Activated T-cell treated with anti-CD3 and anti-CD28 coated beads, Interleukin-2, amount 50 U/mL, for 72 hours (primary cell): ENCODE measurements at regions not wholly inside any gene's neighbourhood (a gene's known extent, or its start where the extent isn't known, plus 50 kb on each side); places are given as distances from the start of the nearest gene placed in this dataset.
A peak's percentile ranks its signal among the peaks of the same experiment; 100 is the strongest.
"Not testable (repeated sequence)": the region's sequence is repeated elsewhere in the genome, so short reads cannot be mapped to it uniquely, and the experiment has no call there.

Source experiments
- ATAC-seq, 2 donors: fragments of 150-1000 bp; cut with Tn5 transposase; replicated peaks in 1 of 2; 2 replicates each; pipeline ENCODE4 v1.10.0; 2021; ENCODE audit warnings: moderate library complexity in 2 of 2, mild to moderate bottlenecking in 1 of 2
- DNase-seq, 2 donors: peaks; one replicate each; pipeline ENCODE4 v3.0.0; 2021 to 2022; ENCODE audit warnings: mixed read lengths in 1 of 2
- H3K27ac Mint-ChIP-seq: one replicate; pipeline ENCODE4 v1.8.0; 2022; ENCODE audit warnings: mild to moderate bottlenecking, moderate library complexity, mixed read lengths
- H3K27me3 Mint-ChIP-seq: one replicate; pipeline ENCODE4 v1.8.0; 2022; ENCODE audit warnings: low read depth, mixed read lengths
- H3K36me3 Mint-ChIP-seq, 2 donors: one replicate each; pipeline ENCODE4 v1.8.0; 2022; ENCODE audit warnings: mixed read lengths in 2 of 2, mild to moderate bottlenecking in 1 of 2; ENCODE audit not compliant: insufficient read depth in 2 of 2
- H3K4me1 Mint-ChIP-seq: one replicate; pipeline ENCODE4 v1.8.0; 2022; ENCODE audit warnings: low read depth, mixed read lengths
- H3K4me3 Mint-ChIP-seq, 2 donors: one replicate each; pipeline ENCODE4 v1.8.0; 2022; ENCODE audit warnings: mild to moderate bottlenecking in 2 of 2, mixed read lengths in 2 of 2, moderate library complexity in 2 of 2
- H3K9me3 Mint-ChIP-seq, 2 donors: one replicate each; pipeline ENCODE4 v1.8.0; 2022; ENCODE audit warnings: mixed read lengths in 2 of 2

DNA sequence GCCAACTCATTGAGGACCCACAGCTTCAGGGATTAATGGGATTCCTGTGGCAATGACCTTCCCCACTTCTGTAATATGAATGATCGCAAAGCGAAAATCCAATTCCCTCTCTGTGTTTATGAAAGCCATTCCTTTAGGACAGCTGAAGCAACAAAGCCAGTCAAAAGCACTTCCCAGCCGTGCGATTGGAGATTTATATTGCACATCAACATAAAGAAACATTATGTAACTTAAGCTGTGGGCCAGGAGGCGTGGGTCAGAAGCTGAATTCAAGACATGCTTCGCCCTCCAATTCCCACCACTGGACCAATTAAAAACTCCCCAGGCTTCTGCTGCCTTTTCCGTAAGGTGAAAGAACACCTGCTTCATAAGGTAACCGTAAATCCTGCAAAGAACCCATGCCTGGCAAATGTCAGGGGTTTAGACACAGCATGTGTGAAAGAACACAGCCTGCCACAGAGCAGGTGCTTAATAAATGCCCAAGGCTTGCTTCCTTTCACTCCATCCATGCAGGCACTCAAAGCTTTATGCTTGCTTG is 138.9 kb upstream of the SOD1 start:
- Mint-ChIP-seq H3K27ac (no peak overlapping the region), H3K4me1 (peaks cover 6% of the 10 kb centered on the region), H3K9me3 (no peaks in the 10 kb centered on the region), H3K27me3 (no peaks in the 10 kb centered on the region), H3K4me3 (no peak overlapping the region), H3K36me3 (no peaks in the 10 kb centered on the region)
- ATAC-seq = no peak
- no peak for DNase-seq

- Mint-ChIP-seq H3K4me3 (no peak overlapping the region), H3K4me1 (peaks cover 6% of the 10 kb centered on the region), H3K9me3 (no peaks in the 10 kb centered on the region), H3K36me3 (no peaks in the 10 kb centered on the region), H3K27me3 (no peaks in the 10 kb centered on the region), H3K27ac (no peak overlapping the region)
- ATAC-seq (no peak), DNase-seq (no peak)
Observed at GRCh38 chr21:31518580-31518979, 140.9 kb upstream of the SOD1 start.

GRCh38 chr21:31517664-31518414 is 141.7 kb upstream of the SOD1 start:
- no peak overlapping the region for H3K27ac Mint-ChIP-seq
- ATAC-seq = no peak
- no peaks in the 10 kb centered on the region for H3K9me3 Mint-ChIP-seq
- H3K4me3 Mint-ChIP-seq = no peak overlapping the region
- H3K36me3 Mint-ChIP-seq = no peaks in the 10 kb centered on the region
- peaks cover 6% of the 10 kb centered on the region for H3K4me1 Mint-ChIP-seq
- no peaks in the 10 kb centered on the region for H3K27me3 Mint-ChIP-seq
- no peak for DNase-seq

DNA sequence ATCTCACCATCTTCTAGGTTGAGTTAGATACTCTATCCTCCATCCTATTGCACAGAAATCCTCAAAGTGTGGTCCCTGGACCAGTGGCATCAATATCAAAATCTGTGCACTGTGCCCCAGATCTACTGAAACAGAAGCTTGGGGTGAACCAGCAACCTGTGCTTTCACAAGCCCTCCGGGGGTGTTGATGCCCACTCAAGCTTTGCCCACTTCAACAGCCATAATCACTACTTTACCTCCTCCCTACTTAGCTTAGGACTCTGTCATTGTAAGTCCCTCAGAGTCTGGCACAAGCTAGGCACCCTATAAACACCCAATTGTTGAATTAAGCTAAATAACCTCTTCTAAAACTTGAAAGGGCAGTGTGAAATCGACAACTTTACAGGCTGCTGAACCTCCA is 144.2 kb upstream of the SOD1 start:
- H3K9me3 Mint-ChIP-seq = no peaks in the 10 kb centered on the region
- H3K27ac Mint-ChIP-seq = no peak overlapping the region
- no peak for ATAC-seq
- no peak overlapping the region for H3K4me3 Mint-ChIP-seq
- no peaks in the 10 kb centered on the region for H3K36me3 Mint-ChIP-seq
- no peaks in the 10 kb centered on the region for H3K27me3 Mint-ChIP-seq
- DNase-seq = no peak
- H3K4me1 Mint-ChIP-seq = peaks cover 13% of the 10 kb centered on the region

DNA sequence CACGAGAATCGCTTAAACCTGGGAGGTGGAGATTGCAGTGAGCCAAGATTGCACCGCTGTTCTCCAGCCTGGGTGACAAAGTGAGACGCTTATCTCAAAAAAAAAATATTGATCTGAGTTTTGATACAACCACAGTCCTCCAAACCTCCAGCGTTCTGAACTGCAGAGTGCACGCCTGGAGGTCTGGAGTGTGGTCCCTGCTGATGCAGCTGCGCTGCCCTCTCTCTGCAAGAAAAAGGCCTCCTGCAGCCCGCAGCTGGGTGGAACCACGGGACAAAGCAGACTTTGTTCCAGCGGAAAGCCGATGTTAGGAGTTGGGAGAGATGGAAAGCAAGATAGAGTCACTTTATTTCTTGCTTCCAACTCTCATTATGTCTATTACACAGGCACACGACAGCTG is 144.9 kb upstream of the SOD1 start:
- no peaks in the 10 kb centered on the region for H3K36me3 Mint-ChIP-seq
- no peak for ATAC-seq
- H3K4me1 Mint-ChIP-seq = peaks cover 20% of the 10 kb centered on the region
- H3K27me3 Mint-ChIP-seq = peaks cover under 1% of the 10 kb centered on the region
- H3K9me3 Mint-ChIP-seq = no peaks in the 10 kb centered on the region
- no peak overlapping the region for H3K27ac Mint-ChIP-seq
- H3K4me3 Mint-ChIP-seq = no peak overlapping the region
- DNase-seq = no peak

GRCh38 chr21:31513541-31513940 is 146.0 kb upstream of the SOD1 start:
- not testable (repeated sequence) for H3K9me3 Mint-ChIP-seq, H3K27me3 Mint-ChIP-seq, ATAC-seq, H3K4me3 Mint-ChIP-seq, H3K36me3 Mint-ChIP-seq, H3K27ac Mint-ChIP-seq, DNase-seq
- peaks cover 30% of the 10 kb centered on the region for H3K4me1 Mint-ChIP-seq

DNA sequence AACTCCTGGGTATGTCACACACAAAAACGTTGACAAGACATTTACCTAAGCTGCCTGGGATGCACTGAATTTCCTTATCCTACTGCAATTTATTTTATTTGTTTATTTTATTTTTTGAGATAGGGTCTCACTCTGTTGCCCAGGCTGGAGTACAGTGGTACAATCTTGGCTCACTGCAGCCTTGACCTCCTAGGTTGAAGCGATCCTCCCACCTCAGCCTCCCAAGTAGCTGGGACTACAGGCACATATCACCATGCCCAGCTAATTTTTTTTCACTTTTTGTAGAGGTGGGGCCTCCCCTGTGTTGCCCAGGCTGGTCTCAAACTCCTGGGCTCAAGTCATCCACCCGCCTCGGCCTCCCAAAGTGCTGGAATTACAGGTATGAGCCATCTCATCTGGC is 147.5 kb upstream of the SOD1 start:
- not testable (repeated sequence) for ATAC-seq, H3K4me3 Mint-ChIP-seq, H3K9me3 Mint-ChIP-seq, DNase-seq, H3K27me3 Mint-ChIP-seq, H3K27ac Mint-ChIP-seq, H3K36me3 Mint-ChIP-seq
- H3K4me1 Mint-ChIP-seq = peaks cover 25% of the 10 kb centered on the region

DNA sequence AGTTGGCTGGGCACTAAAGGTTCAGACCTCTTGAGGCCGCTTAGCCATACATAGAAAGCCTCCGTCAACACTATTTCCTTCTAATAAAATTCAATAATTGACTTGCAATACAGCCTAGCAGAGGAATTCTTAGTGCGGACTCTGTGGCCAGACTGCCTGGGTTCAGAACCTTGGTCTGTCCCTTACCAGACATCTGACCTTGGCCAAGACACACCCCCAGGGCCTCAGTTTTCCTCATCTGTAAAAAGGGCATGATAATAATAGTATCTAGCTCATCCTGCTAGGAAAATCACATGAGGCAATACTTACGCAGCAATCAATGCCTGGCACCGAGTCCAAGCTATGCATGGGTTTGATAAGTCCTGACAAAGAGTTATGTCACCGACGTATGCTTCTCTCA is 148.2 kb upstream of the SOD1 start:
- ATAC-seq = no peak
- Mint-ChIP-seq H3K9me3 (no peaks in the 10 kb centered on the region), H3K27me3 (peaks cover 6% of the 10 kb centered on the region), H3K4me3 (no peak overlapping the region), H3K36me3 (no peaks in the 10 kb centered on the region), H3K27ac (no peak overlapping the region), H3K4me1 (peaks cover 28% of the 10 kb centered on the region)
- DNase-seq = no peak

DNA sequence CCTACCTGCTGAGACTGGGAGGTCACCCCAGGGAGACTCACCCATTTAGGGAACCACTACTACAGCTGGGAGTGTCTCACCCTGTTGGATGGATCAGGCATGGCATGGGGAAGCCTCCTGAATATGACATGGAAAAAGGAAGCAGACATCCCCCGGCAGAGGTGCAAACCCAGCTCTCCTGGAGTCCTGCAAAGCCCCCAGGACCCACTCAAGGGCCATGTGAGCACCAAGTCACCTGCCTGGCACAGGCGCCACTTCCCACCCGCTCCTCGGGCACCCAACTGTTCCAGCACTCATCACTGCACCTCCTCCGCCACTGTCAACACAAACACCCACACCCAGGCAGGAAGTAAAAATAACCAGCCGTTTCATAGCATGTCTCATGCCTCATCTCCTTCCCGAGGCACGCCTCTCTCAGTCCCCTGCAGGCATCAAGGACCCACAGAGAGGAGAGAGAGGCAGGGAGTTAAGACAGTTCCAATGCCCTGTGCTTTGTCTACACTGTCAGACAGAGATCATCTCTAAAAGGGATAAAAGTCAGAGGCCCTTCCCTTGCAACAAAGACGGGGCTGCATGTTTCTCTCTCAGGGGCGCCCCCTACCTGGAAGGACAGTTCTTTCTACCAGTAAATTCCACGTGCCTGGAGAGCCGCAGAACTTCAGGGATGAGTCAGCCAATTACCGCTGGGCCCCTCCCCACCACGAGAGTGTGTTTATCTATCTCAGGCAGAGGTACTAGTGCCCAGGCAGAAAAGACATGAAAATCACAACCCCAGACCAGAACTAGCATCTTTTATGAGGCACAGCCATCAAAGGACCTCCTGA is 150.1 kb upstream of the SOD1 start:
- no peak overlapping the region for H3K27ac Mint-ChIP-seq
- H3K4me3 Mint-ChIP-seq = peak overlapping the region; percentile 59 to 75
- no peaks in the 10 kb centered on the region for H3K36me3 Mint-ChIP-seq
- peaks cover 32% of the 10 kb centered on the region for H3K4me1 Mint-ChIP-seq
- H3K9me3 Mint-ChIP-seq = no peaks in the 10 kb centered on the region
- ATAC-seq (peak; percentile 91), DNase-seq (peak; percentile 89 to 90)
- peaks cover 11% of the 10 kb centered on the region for H3K27me3 Mint-ChIP-seq

- no peak for ATAC-seq
- Mint-ChIP-seq H3K9me3 (no peaks in the 10 kb centered on the region), H3K4me3 (no peak overlapping the region), H3K27me3 (peaks cover 11% of the 10 kb centered on the region), H3K36me3 (no peaks in the 10 kb centered on the region), H3K4me1 (peaks cover 32% of the 10 kb centered on the region), H3K27ac (no peak overlapping the region)
- no peak for DNase-seq
Observed at GRCh38 chr21:31505975-31506374, 153.5 kb upstream of the SOD1 start.

DNA sequence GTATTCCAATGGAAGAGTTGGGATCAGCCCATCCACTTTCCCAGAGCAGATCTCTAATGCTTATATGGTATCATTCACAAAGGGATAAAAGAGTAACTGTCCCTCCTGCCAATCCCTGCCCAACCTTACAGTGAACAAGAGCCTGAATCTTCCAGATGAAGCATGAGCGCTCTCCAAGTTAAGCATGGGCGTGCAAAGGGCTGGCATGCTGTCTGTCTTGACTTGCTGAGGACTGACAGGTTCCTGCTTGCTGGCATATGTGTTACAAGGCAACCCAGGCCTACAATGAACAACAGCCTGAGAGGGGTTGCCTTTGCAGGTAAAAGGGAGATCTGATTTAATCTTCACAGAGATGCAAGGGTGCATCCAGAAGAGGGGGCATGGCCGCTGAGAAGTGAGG is 155.6 kb upstream of the SOD1 start:
- Mint-ChIP-seq H3K36me3 (no peaks in the 10 kb centered on the region), H3K9me3 (no peaks in the 10 kb centered on the region), H3K27ac (no peak overlapping the region), H3K4me3 (no peak overlapping the region), H3K4me1 (peaks cover 12% of the 10 kb centered on the region), H3K27me3 (peaks cover 5% of the 10 kb centered on the region)
- DNase-seq (no peak), ATAC-seq (no peak)

- H3K27ac Mint-ChIP-seq = no peak overlapping the region
- DNase-seq (no peak), ATAC-seq (no peak)
- no peaks in the 10 kb centered on the region for H3K36me3 Mint-ChIP-seq
- H3K9me3 Mint-ChIP-seq = no peaks in the 10 kb centered on the region
- H3K27me3 Mint-ChIP-seq = peaks cover 5% of the 10 kb centered on the region
- peaks cover 7% of the 10 kb centered on the region for H3K4me1 Mint-ChIP-seq
- no peak overlapping the region for H3K4me3 Mint-ChIP-seq
Observed at GRCh38 chr21:31503467-31503866, 156.0 kb upstream of the SOD1 start.

- no peak overlapping the region for H3K4me3 Mint-ChIP-seq
- H3K36me3 Mint-ChIP-seq = no peaks in the 10 kb centered on the region
- H3K27ac Mint-ChIP-seq = no peak overlapping the region
- DNase-seq (no peak), ATAC-seq (no peak)
- H3K27me3 Mint-ChIP-seq = peaks cover 5% of the 10 kb centered on the region
- peaks cover 7% of the 10 kb centered on the region for H3K4me1 Mint-ChIP-seq
- H3K9me3 Mint-ChIP-seq = no peaks in the 10 kb centered on the region
Observed at GRCh38 chr21:31502537-31503143, 156.9 kb upstream of the SOD1 start.
